Tibial nerve (tissue), 3 donors: ENCODE measurements at regions not wholly inside any gene's neighbourhood (a gene's known extent, or its start where the extent isn't known, plus 50 kb on each side); places are given as distances from the start of the nearest gene placed in this dataset.

Experiments used
- CTCF ChIP-seq, 5 experiments: fragments of 200-600 bp in 3 of 5; fragments of 450-650 bp in 2 of 5; sonication (generic) in 3 of 5; IDR thresholded peaks; one replicate each; pipeline ENCODE4 v1.5.1; 2016 to 2019; ENCODE audit warnings: antibody characterized with exemption in 5 of 5, mild to moderate bottlenecking in 3 of 5, moderate library complexity in 2 of 5
- POLR2A ChIP-seq, 2 donors: fragments of 450-650 bp; IDR thresholded peaks; one replicate each; pipeline ENCODE4 v1.6.1; 2017; ENCODE audit warnings: antibody characterized with exemption in 2 of 2, mild to moderate bottlenecking in 2 of 2, moderate library complexity in 2 of 2

GRCh38 chr5:39675676-39676075 lies 250.9 kb upstream of the DAB2 start:
- TF ChIP-seq CTCF (IDR thresholded peaks at IDR 0.05) (no peak), POLR2A (IDR thresholded peaks at IDR 0.05) (no peak)
